Panc1 (cell line): ENCODE measurements at regions not wholly inside any gene's neighbourhood (a gene's known extent, or its start where the extent isn't known, plus 50 kb on each side); places are given as distances from the start of the nearest gene placed in this dataset.

Source experiments
- ATAC-seq: fragments of 200-7000 bp; cut with Tn5 transposase; 2 replicates; pipeline ENCODE4 v1.9.1; 2020; ENCODE audit warnings: mild to moderate bottlenecking, moderate library complexity
- BruUV-seq: library from RNA; stranded (reverse); fragments of 400-500 nt; replicated peaks from 2 replicates; lab custom pipeline; 2021; lab: Mats Ljungman, UMichigan
- CTCF ChIA-PET: fragments of 300-600 bp; sonication (Branson Sonifier 250); formaldehyde crosslinking; loops from one replicate; lab custom pipeline; 2022; ENCODE audit warnings: antibody characterized with exemption; lab: Charles Lee
- POLR2A ChIA-PET: fragments of 300-600 bp; sonication (Branson Sonifier 250); formaldehyde crosslinking; loops from one replicate; lab custom pipeline; 2022; ENCODE audit warnings: antibody characterized with exemption; lab: Charles Lee
- DNase-seq: peaks from one replicate; pipeline ENCODE4 v3.0.0-alpha.2; 2010; ENCODE audit warnings: low read depth, low spot score
- H3K27ac ChIP-seq: 2 replicates; pipeline ENCODE4 v1.5.1; 2011; ENCODE audit warnings: mild to moderate bottlenecking, low read length, inconsistent platforms
- H3K27me3 ChIP-seq: fragments of 200-500 bp; sonication (Bioruptor generic); 2 replicates; pipeline ENCODE4 v1.6.0; 2014; ENCODE audit warnings: low read length, inconsistent platforms; ENCODE audit not compliant: control insufficient read depth, insufficient read depth
- H3K36me3 ChIP-seq: fragments of 200-500 bp; sonication (Bioruptor generic); 2 replicates; pipeline ENCODE4 v1.5.1; 2014; ENCODE audit warnings: inconsistent platforms, mild to moderate bottlenecking, low read length, moderate library complexity; ENCODE audit not compliant: control insufficient read depth, insufficient read depth
- H3K4me1 ChIP-seq: 2 replicates; pipeline ENCODE4 v1.5.1; 2011; ENCODE audit warnings: inconsistent platforms, mild to moderate bottlenecking, low read length, moderate library complexity; ENCODE audit not compliant: control insufficient read depth, insufficient read depth
- H3K4me3 ChIP-seq, 2 experiments: 2 replicates each; pipeline ENCODE4 v1.5.1; 2011 to 2012; ENCODE audit warnings: low read depth in 2 of 2, low read length in 2 of 2, mild to moderate bottlenecking in 2 of 2, inconsistent platforms in 1 of 2, moderate library complexity in 1 of 2
- H3K9me3 ChIP-seq: fragments of 200-500 bp; sonication (Bioruptor generic); 2 replicates; pipeline ENCODE4 v1.5.1; 2014; ENCODE audit warnings: low read depth, mild to moderate bottlenecking, inconsistent platforms, low read length, moderate library complexity; ENCODE audit not compliant: control insufficient read depth, insufficient read depth
- POLR2AphosphoS5 ChIP-seq: IDR thresholded peaks from 2 replicates; pipeline ENCODE4 v1.6.1; 2012; ENCODE audit warnings: mild to moderate bottlenecking, low read depth, low read length, moderate library complexity
- SIN3A ChIP-seq: IDR thresholded peaks from 2 replicates; pipeline ENCODE4 v1.6.1; 2012; ENCODE audit warnings: low read depth, mild to moderate bottlenecking, low read length, moderate library complexity, borderline replicate concordance; ENCODE audit not compliant: insufficient read depth
- TCF7L2 ChIP-seq: IDR thresholded peaks from 2 replicates; pipeline ENCODE4 v1.6.1; 2011; ENCODE audit warnings: mild to moderate bottlenecking, low read depth, low read length, inconsistent platforms
- in situ Hi-C: cut with HindIII; loops from 2 replicates; pipeline ENCODE4 v1.10.0; 2016; ENCODE audit warnings: low sequenced_read_pairs, low pct_unique_long_range_greater_than_20kb
- intact Hi-C: fragments of 100-400 bp; cut with micrococcal nuclease; formaldehyde crosslinking; loops from one replicate; pipeline ENCODE4 v1.10.0; 2022; ENCODE audit not compliant: unreplicated experiment
- TF ChIP-seq, protein P1 (sequence below): fragments of 450-650 bp; IDR thresholded peaks from 2 replicates; pipeline ENCODE4 v1.5.1; 2017; ENCODE audit warnings: mild to moderate bottlenecking
- TF ChIP-seq, protein P2 (sequence below), 2 experiments: IDR thresholded peaks; 2 replicates each; pipeline ENCODE4 v1.6.1; 2011 to 2012; ENCODE audit warnings: low read depth in 2 of 2, control low read depth in 1 of 2, low read length in 1 of 2, mild to moderate bottlenecking in 1 of 2, moderate library complexity in 1 of 2; ENCODE audit not compliant: insufficient read depth in 1 of 2

DNA sequence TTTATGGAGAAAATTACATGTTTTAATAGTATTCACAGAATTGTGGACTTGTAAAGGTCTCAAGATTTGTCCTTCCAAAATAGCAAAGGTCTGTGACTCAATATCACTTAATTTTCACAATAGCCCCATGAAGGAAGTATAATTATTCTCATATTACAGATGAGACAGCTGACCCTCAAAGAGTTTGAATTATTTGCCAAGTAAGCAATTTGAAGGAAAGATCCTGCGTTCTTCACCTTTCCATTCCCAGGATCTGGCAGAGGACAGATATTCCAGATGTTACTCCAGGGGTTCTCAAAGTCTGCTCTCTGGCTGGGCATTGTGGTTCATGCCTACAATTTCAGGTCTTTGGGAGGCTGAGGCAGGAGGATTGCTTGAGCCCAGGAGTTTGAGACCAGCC is 559.4 kb upstream of the AUTS2 start:
- BruUV-seq: no TSS peak
- DNase-seq: no peak
- Histone ChIP-seq H3K27me3 (no peaks in the 10 kb centered on the region), H3K9me3 (no peaks in the 10 kb centered on the region), H3K4me1 (no peaks in the 10 kb centered on the region), H3K4me3 (no peak overlapping the region), H3K36me3 (no peaks in the 10 kb centered on the region), H3K27ac (no peak overlapping the region)
- in situ Hi-C loops: no loop called here
- TF ChIP-seq TCF7L2 (no peak), SIN3A (no peak), POLR2AphosphoS5 (no peak)
- TF ChIP-seq, protein P1, sequence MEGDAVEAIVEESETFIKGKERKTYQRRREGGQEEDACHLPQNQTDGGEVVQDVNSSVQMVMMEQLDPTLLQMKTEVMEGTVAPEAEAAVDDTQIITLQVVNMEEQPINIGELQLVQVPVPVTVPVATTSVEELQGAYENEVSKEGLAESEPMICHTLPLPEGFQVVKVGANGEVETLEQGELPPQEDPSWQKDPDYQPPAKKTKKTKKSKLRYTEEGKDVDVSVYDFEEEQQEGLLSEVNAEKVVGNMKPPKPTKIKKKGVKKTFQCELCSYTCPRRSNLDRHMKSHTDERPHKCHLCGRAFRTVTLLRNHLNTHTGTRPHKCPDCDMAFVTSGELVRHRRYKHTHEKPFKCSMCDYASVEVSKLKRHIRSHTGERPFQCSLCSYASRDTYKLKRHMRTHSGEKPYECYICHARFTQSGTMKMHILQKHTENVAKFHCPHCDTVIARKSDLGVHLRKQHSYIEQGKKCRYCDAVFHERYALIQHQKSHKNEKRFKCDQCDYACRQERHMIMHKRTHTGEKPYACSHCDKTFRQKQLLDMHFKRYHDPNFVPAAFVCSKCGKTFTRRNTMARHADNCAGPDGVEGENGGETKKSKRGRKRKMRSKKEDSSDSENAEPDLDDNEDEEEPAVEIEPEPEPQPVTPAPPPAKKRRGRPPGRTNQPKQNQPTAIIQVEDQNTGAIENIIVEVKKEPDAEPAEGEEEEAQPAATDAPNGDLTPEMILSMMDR: no peak
- TF ChIP-seq, protein P2, sequence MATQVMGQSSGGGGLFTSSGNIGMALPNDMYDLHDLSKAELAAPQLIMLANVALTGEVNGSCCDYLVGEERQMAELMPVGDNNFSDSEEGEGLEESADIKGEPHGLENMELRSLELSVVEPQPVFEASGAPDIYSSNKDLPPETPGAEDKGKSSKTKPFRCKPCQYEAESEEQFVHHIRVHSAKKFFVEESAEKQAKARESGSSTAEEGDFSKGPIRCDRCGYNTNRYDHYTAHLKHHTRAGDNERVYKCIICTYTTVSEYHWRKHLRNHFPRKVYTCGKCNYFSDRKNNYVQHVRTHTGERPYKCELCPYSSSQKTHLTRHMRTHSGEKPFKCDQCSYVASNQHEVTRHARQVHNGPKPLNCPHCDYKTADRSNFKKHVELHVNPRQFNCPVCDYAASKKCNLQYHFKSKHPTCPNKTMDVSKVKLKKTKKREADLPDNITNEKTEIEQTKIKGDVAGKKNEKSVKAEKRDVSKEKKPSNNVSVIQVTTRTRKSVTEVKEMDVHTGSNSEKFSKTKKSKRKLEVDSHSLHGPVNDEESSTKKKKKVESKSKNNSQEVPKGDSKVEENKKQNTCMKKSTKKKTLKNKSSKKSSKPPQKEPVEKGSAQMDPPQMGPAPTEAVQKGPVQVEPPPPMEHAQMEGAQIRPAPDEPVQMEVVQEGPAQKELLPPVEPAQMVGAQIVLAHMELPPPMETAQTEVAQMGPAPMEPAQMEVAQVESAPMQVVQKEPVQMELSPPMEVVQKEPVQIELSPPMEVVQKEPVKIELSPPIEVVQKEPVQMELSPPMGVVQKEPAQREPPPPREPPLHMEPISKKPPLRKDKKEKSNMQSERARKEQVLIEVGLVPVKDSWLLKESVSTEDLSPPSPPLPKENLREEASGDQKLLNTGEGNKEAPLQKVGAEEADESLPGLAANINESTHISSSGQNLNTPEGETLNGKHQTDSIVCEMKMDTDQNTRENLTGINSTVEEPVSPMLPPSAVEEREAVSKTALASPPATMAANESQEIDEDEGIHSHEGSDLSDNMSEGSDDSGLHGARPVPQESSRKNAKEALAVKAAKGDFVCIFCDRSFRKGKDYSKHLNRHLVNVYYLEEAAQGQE (IDR thresholded peaks at IDR 0.05; ENCODE audit: insufficient read depth in 1 of 2, low read depth in 2 of 2, low read length in 1 of 2): no peak
- ATAC-seq: no peak
- ChIA-PET CTCF (no interaction called here), POLR2A (no interaction called here)
- intact Hi-C loops: no loop called here

DNA sequence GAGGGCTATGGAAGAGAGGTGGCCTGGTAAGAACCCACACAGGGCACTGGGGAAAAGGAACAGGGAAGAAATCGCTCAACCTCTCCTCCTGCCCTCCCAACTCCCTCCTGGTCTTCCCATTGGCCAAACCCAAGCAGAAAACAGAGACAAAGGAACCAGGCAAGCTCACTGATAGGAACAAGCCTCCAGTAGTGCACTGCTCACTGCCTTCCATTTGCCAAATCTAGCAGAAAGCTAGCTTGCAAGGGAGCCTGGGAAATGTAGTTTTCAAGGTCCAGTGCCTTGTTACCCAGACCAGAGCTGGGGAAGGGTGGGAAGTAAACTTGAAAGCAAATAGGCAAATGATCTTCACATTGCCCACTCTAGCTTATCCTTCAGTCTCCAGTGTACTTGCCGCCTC is 556.1 kb upstream of the AUTS2 start:
- Histone ChIP-seq H3K27me3 (no peaks in the 10 kb centered on the region), H3K4me3 (no peak overlapping the region), H3K27ac (no peak overlapping the region), H3K4me1 (no peaks in the 10 kb centered on the region), H3K36me3 (no peaks in the 10 kb centered on the region), H3K9me3 (no peaks in the 10 kb centered on the region)
- ChIA-PET POLR2A (no interaction called here), CTCF (no interaction called here)
- DNase-seq (no peak), ATAC-seq (no peak)
- intact Hi-C loops: no loop called here
- no TSS peak for BruUV-seq
- in situ Hi-C loops: no loop called here
- TF ChIP-seq SIN3A: no peak
- TF ChIP-seq TCF7L2: no peak
- no peak for TF ChIP-seq POLR2AphosphoS5
- TF ChIP-seq, protein P1: no peak
- TF ChIP-seq, protein P2 (IDR thresholded peaks at IDR 0.05; ENCODE audit: insufficient read depth in 1 of 2, low read depth in 2 of 2, low read length in 1 of 2): no peak
